ENCODE measurements at regions not wholly inside any gene's neighbourhood (a gene's known extent, or its start where the extent isn't known, plus 50 kb on each side); places are given as distances from the start of the nearest gene placed in this dataset.

- no peak for TF ChIP-seq MAX (IDR thresholded peaks at IDR 0.05)
- no peak for TF ChIP-seq CTCF (IDR thresholded peaks at IDR 0.05 in 2 of 3, conservative IDR thresholded peaks at IDR 0.05 in 1 of 3; ENCODE audit: borderline replicate concordance in 1 of 3, insufficient read depth in 1 of 3, low read depth in 2 of 3, low read length in 2 of 3)
- no peak for TF ChIP-seq ZNF274 (IDR thresholded peaks at IDR 0.05; ENCODE audit: low read depth, low read length)
- TF ChIP-seq POLR2A (IDR thresholded peaks at IDR 0.05; ENCODE audit: borderline replicate concordance, extremely low read depth, insufficient read depth, insufficient read length) = no peak
- TF ChIP-seq EGR1 (IDR thresholded peaks at IDR 0.05; ENCODE audit: low read depth) = no peak
- TF ChIP-seq JUND (IDR thresholded peaks at IDR 0.05) = no peak
- no peak for TF ChIP-seq EZH2 (IDR thresholded peaks at IDR 0.05)
- no peak for TF ChIP-seq REST (IDR thresholded peaks at IDR 0.05; ENCODE audit: low read depth)
- no peak for TF ChIP-seq CEBPB (IDR thresholded peaks at IDR 0.05; ENCODE audit: low read depth)
- TF ChIP-seq SP1 (IDR thresholded peaks at IDR 0.05; ENCODE audit: low read depth) = no peak
These were observed 156.0 kb downstream of the TOMM20 start for GRCh38 chr1:234972411-234973191.
